Right lobe of liver (tissue), 4 donors: ENCODE measurements at regions not wholly inside any gene's neighbourhood (a gene's known extent, or its start where the extent isn't known, plus 50 kb on each side); places are given as distances from the start of the nearest gene placed in this dataset.

Source experiments
- CTCF ChIP-seq, 4 donors: fragments of 200-600 bp in 3 of 4; fragments of 450-650 bp in 1 of 4; IDR thresholded peaks; one replicate each; pipeline versions ENCODE4 v1.5.1 to v1.8.0; 2016 to 2022; ENCODE audit warnings: antibody characterized with exemption in 4 of 4, mild to moderate bottlenecking in 2 of 4
- POLR2A ChIP-seq: fragments of 450-650 bp; IDR thresholded peaks from one replicate; pipeline ENCODE4 v1.6.1; 2017; ENCODE audit warnings: antibody characterized with exemption, mild to moderate bottlenecking
- donor health status: DM: no; HTN: no; CAD: no.
- donor health status: DM: no; HTN: no; CAD: no.
- donor health status: DM: no; HTN: yes; CAD: no.

- TF ChIP-seq CTCF (IDR thresholded peaks at IDR 0.05), result no peak
- TF ChIP-seq POLR2A, result no peak
Measured at GRCh38 chr6:84872996-84873723, 108.8 kb upstream of the TBX18 start.
